K562 (cell line): ENCODE measurements at regions not wholly inside any gene's neighbourhood (a gene's known extent, or its start where the extent isn't known, plus 50 kb on each side); places are given as distances from the start of the nearest gene placed in this dataset.

ENCODE experiments used
- ATAC-seq: fragments of 200-7000 bp; cut with Tn5 transposase; 3 replicates; pipeline ENCODE4 v1.9.1; 2020; ENCODE audit warnings: moderate library complexity
- BruUV-seq: library from RNA; stranded (reverse); fragments of 400-500 nt; replicated peaks from 2 replicates; lab custom pipeline; 2021; lab: Mats Ljungman, UMichigan
- CTCF ChIA-PET: fragments of 300-600 bp; formaldehyde crosslinking; extraction: SDS; loops from one replicate; lab custom pipeline; 2021; ENCODE audit warnings: low intra/inter-chr PET ratio; lab: Yijun Ruan, JAX
- POLR2A ChIA-PET: fragments of 300-600, 350-650 bp; sonication (Branson Sonifier 250); formaldehyde crosslinking; extraction: SDS; loops from one replicate; lab custom pipeline; 2021; ENCODE audit warnings: antibody characterized with exemption, inconsistent platforms; lab: Yijun Ruan, JAX
- DNase-seq, 4 experiments: peaks; one replicate each; pipeline versions ENCODE4 v3.0.0 to v3.0.0-alpha.2; 2011 to 2018; ENCODE audit warnings: low spot score in 3 of 4, mixed read lengths in 3 of 4; ENCODE audit errors: extremely low read depth in 1 of 4
- FAIRE-seq: peaks from 2 replicates; lab custom pipeline; 2011; peaks lifted over from hg19 to GRCh38; lab: Jason Lieb, UNC
- H2AFZ ChIP-seq: 2 replicates; pipeline ENCODE4 v1.6.0; 2011; ENCODE audit warnings: low read depth, low read length, control low read depth, inconsistent platforms
- H3K27ac ChIP-seq: fragments of 200-600 bp; 3 replicates; pipeline ENCODE4 v1.8.0; 2011; ENCODE audit warnings: low read depth, mild to moderate bottlenecking, control low read depth, inconsistent platforms, low read length, moderate library complexity, mixed read lengths; ENCODE audit errors: extremely low read depth
- H3K27me3 ChIP-seq, 2 experiments: fragments of 300-600 bp in 1 of 2; 2 replicates in 1 of 2; 3 replicates in 1 of 2; pipeline versions ENCODE4 v1.6.0 to v1.8.0; 2011; ENCODE audit warnings: inconsistent platforms in 2 of 2, low read length in 2 of 2, mild to moderate bottlenecking in 1 of 2, mixed read lengths in 1 of 2, moderate library complexity in 1 of 2; ENCODE audit not compliant: control insufficient read depth in 2 of 2, insufficient read depth in 2 of 2
- H3K36me3 ChIP-seq: fragments of 300-600 bp; 3 replicates; pipeline ENCODE4 v1.8.0; 2011; ENCODE audit warnings: mild to moderate bottlenecking, low read length, inconsistent platforms; ENCODE audit not compliant: control insufficient read depth, insufficient read depth
- H3K4me1 ChIP-seq, 2 experiments: fragments of 200-600 bp in 1 of 2; replicated peaks in 1 of 2; 2 replicates in 1 of 2; 3 replicates in 1 of 2; pipeline versions ENCODE4 v1.5.1 to v1.8.0; 2011; ENCODE audit warnings: inconsistent platforms in 2 of 2, low read length in 2 of 2, mild to moderate bottlenecking in 1 of 2, mixed read lengths in 1 of 2, moderate library complexity in 1 of 2; ENCODE audit not compliant: control insufficient read depth in 2 of 2, insufficient read depth in 2 of 2
- H3K4me2 ChIP-seq: 2 replicates; pipeline ENCODE4 v1.6.1; 2011; ENCODE audit warnings: low read length, control low read depth, inconsistent platforms, mixed read lengths; ENCODE audit not compliant: insufficient read depth
- H3K4me3 ChIP-seq: fragments of 200-600 bp; sonication (generic), shearing (Covaris generic); 2 replicates; pipeline ENCODE4 v1.5.1; 2016; ENCODE audit warnings: control low read depth, inconsistent platforms
- H3K79me2 ChIP-seq: fragments of 200-600 bp; 3 replicates; pipeline ENCODE4 v1.8.0; 2011; ENCODE audit warnings: low read length, inconsistent platforms; ENCODE audit not compliant: control insufficient read depth, insufficient read depth
- H3K9ac ChIP-seq, 2 experiments: 2 replicates each; pipeline versions ENCODE4 v1.6.0 to v1.6.1; 2011; ENCODE audit warnings: low read depth in 2 of 2, low read length in 2 of 2, control low read depth in 1 of 2, inconsistent platforms in 1 of 2, mild to moderate bottlenecking in 1 of 2, mixed read lengths in 1 of 2; ENCODE audit not compliant: insufficient read depth in 1 of 2
- H3K9me1 ChIP-seq: one replicate; pipeline ENCODE4 v1.6.0; 2011; ENCODE audit warnings: inconsistent platforms, mild to moderate bottlenecking, low read length, moderate library complexity; ENCODE audit not compliant: control insufficient read depth, insufficient read depth
- H3K9me3 ChIP-seq: replicated peaks from 2 replicates; pipeline ENCODE4 v1.5.1; 2011; ENCODE audit warnings: low read depth, low read length, inconsistent platforms; ENCODE audit not compliant: control insufficient read depth, insufficient read depth
- H4K20me1 ChIP-seq: replicated peaks from 2 replicates; pipeline ENCODE4 v1.6.1; 2011; ENCODE audit warnings: low read length, inconsistent platforms, mixed read lengths; ENCODE audit not compliant: control insufficient read depth, insufficient read depth
- CC2D1A ChIP-seq: fragments of 450-650 bp; IDR thresholded peaks from 2 replicates; pipeline ENCODE4 v1.6.1; 2017; ENCODE audit warnings: mild to moderate bottlenecking
- FOS ChIP-seq: IDR thresholded peaks from 3 replicates; pipeline ENCODE4 v1.6.1; 2011; ENCODE audit not compliant: insufficient read length; ENCODE audit errors: extremely low read depth
- FOXJ2 ChIP-seq: fragments of 200-800 bp; sonication (Bioruptor generic); IDR thresholded peaks from 2 replicates; pipeline ENCODE4 v1.6.1; 2016; ENCODE audit warnings: missing genetic modification characterization, missing compliant biosample characterization
- FOXK2 ChIP-seq, 2 experiments: fragments of 450-650 bp; IDR thresholded peaks in 1 of 2; conservative IDR thresholded peaks in 1 of 2; 2 replicates each; pipeline ENCODE4 v1.6.1; 2016; ENCODE audit warnings: low read depth in 2 of 2, mild to moderate bottlenecking in 1 of 2
- HDGF ChIP-seq: fragments of 450-650 bp; IDR thresholded peaks from 2 replicates; pipeline ENCODE4 v1.6.1; 2016
- HEY1 ChIP-seq: fragments of 250-450 bp; sonication (Bioruptor Pico); IDR thresholded peaks from 2 replicates; pipeline ENCODE4 v1.5.0; 2020; ENCODE audit warnings: mild to moderate bottlenecking, moderate library complexity, borderline replicate concordance
- NBN ChIP-seq: fragments of 450-650 bp; IDR thresholded peaks from 2 replicates; pipeline ENCODE4 v1.6.1; 2016; ENCODE audit warnings: low read depth, mild to moderate bottlenecking
- SIN3A ChIP-seq, 2 experiments: fragments of 150-350 bp in 1 of 2; IDR thresholded peaks; 2 replicates each; pipeline ENCODE4 v1.6.1; 2011 to 2016; ENCODE audit warnings: borderline replicate concordance in 2 of 2, low read depth in 2 of 2, low read length in 2 of 2, mild to moderate bottlenecking in 2 of 2, moderate library complexity in 2 of 2; ENCODE audit not compliant: control insufficient read depth in 1 of 2
- VEZF1 ChIP-seq: fragments of 200-800 bp; sonication (Bioruptor generic); IDR thresholded peaks from 2 replicates; pipeline ENCODE4 v1.6.1; 2017; ENCODE audit warnings: missing genetic modification characterization, missing compliant biosample characterization
- ZNF79 ChIP-seq: fragments of 250-450 bp; sonication (Bioruptor Pico); IDR thresholded peaks from 2 replicates; pipeline ENCODE4 v1.4.0; 2020; ENCODE audit warnings: low read depth, mild to moderate bottlenecking, moderate library complexity
- WGBS: fragments of 100-300 bp; shearing (Covaris generic); methylation state at CpG from one replicate; pipeline ENCODE4 v1.1.6; 2016; ENCODE audit warnings: low coverage, mixed read lengths; ENCODE audit not compliant: insufficient coverage; ENCODE audit errors: missing lambda C conversion rate; 5-methylcytosine and 5-hydroxymethylcytosine counted together
- in situ Hi-C: fragments of 300-500 bp; cut with MboI; formaldehyde crosslinking; loops from 4 replicates; pipeline ENCODE4 v1.15.0; 2018; ENCODE audit warnings: inconsistent platforms, mixed read lengths
- intact Hi-C: fragments of 100-400 bp; cut with micrococcal nuclease; formaldehyde crosslinking; loops from 2 replicates; pipeline ENCODE4 v1.14.2; 2022

- TF ChIP-seq NBN (no peak), FOXJ2 (tag) (no peak)
Measured at GRCh38 chr10:3357737-3358136, 185.2 kb upstream of the PITRM1 start (continued).

- Histone ChIP-seq H3K27me3 (peaks cover 0 to 5% of the 10 kb centered on the region in 2 experiments; a peak in 1 of 5 replicates), H4K20me1 (no peaks in the 10 kb centered on the region), H3K4me2 (no peak overlapping the region), H3K36me3 (no peaks in the 10 kb centered on the region), H3K79me2 (no peaks in the 10 kb centered on the region), H3K4me3 (no peak overlapping the region), H3K4me1 (no peaks in the 10 kb centered on the region), H3K9ac (no peak overlapping the region), H3K9me3 (no peaks in the 10 kb centered on the region), H3K27ac (no peak overlapping the region), H3K9me1 (no peaks in the 10 kb centered on the region), H2AFZ (no peak overlapping the region)
- ChIA-PET POLR2A (no interaction called here), CTCF (no interaction called here)
- FAIRE-seq, result no peak
- in situ Hi-C loops (no loop called here), intact Hi-C loops (no loop called here)
- BruUV-seq, result no TSS peak
- TF ChIP-seq SIN3A (IDR thresholded peaks at IDR 0.05; ENCODE audit: borderline replicate concordance in 2 of 2, control insufficient read depth in 1 of 2, low read depth in 2 of 2, low read length in 2 of 2), result no peak
- TF ChIP-seq ZNF79 (CRISPR knock-in tag), result no peak
- no peak for TF ChIP-seq VEZF1 (CRISPR knock-in tag)
- no peak for TF ChIP-seq CC2D1A
- TF ChIP-seq HEY1 (CRISPR knock-in tag), result no peak
- TF ChIP-seq FOXK2 (conservative IDR thresholded peaks at IDR 0.05 in 1 of 2, IDR thresholded peaks at IDR 0.05 in 1 of 2; ENCODE audit: low read depth in 2 of 2), result no peak
- TF ChIP-seq FOS, result no peak
- no peak for TF ChIP-seq HDGF
- ATAC-seq, result no peak
- WGBS, result 6% methylated on average over 8 of the region's 9 CpGs
- DNase-seq, result no peak
Measured at GRCh38 chr10:3355536-3355935, 183.0 kb upstream of the PITRM1 start.
